NCI-H446 (cell line): ENCODE measurements at regions not wholly inside any gene's neighbourhood (a gene's known extent, or its start where the extent isn't known, plus 50 kb on each side); places are given as distances from the start of the nearest gene placed in this dataset.
"Not testable (repeated sequence)": the region's sequence is repeated elsewhere in the genome, so short reads cannot be mapped to it uniquely, and the experiment has no call there.

Source experiments
- DNase-seq, 2 experiments: peaks; one replicate each; lab custom pipeline; 2025; lab: John Stamatoyannopoulos, UW

DNA sequence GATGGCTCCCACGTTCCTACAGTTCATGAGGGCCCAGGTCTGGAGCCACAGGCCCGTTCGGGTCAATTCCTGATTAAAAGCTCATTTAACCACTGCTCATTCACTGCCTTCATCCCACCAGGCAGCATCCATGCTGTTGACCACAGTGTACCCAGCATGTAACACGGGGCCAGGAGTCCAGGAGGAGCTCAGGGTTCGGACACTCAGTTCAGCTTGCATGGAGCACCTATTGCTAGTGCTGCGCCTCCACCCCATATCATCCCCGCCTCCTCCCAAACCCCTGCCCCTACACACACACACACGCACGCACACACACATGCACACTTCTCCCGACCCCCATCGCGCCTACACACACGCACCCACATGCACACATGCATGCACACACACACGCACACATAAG is 72.9 kb upstream of the SNTG2 start:
- no peak for DNase-seq

DNA sequence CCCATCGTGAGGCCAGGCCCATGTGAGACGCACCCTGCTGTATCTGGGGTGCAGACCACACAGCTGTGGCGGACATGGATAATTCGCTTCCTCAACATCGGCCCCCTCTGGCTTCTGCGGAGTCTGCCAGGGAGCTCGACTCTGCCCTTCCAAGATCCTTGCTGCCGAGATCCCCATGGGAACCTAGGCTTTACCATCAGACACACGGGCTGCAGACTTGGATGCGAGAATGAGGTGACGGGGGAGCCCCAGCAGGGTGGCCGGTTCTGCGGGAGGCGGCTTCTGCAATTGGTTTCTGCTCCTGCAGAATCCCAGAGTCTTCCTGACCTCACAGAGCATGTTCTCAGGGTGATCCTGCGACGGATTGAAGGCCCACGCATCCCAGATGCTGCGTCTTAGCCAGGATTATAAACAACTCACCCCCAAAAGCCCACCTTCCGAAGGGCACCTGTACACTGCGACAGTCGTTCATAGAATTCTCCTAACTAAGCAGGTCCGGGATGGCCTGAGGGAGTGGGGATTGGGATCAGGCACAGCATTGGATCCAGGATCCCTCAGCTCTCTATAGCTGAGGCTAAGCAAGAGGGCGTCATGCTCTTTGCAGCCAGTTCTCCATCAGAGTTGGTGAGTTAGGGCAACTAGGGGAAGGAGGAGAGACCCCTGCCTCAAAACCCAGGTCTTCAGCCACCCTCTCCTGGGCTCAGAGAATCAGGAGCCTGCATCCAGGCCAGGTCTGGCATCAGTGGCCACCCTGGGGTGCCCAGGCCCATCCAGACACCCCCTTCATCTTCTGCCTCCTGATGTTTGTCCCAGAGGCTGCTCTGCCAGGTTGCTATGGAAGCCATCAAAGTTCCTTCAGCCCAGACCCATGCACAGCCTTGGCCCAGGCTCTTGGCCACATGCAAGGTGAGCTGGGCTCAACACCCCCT is 74.7 kb upstream of the SNTG2 start:
- no peak for DNase-seq

DNA sequence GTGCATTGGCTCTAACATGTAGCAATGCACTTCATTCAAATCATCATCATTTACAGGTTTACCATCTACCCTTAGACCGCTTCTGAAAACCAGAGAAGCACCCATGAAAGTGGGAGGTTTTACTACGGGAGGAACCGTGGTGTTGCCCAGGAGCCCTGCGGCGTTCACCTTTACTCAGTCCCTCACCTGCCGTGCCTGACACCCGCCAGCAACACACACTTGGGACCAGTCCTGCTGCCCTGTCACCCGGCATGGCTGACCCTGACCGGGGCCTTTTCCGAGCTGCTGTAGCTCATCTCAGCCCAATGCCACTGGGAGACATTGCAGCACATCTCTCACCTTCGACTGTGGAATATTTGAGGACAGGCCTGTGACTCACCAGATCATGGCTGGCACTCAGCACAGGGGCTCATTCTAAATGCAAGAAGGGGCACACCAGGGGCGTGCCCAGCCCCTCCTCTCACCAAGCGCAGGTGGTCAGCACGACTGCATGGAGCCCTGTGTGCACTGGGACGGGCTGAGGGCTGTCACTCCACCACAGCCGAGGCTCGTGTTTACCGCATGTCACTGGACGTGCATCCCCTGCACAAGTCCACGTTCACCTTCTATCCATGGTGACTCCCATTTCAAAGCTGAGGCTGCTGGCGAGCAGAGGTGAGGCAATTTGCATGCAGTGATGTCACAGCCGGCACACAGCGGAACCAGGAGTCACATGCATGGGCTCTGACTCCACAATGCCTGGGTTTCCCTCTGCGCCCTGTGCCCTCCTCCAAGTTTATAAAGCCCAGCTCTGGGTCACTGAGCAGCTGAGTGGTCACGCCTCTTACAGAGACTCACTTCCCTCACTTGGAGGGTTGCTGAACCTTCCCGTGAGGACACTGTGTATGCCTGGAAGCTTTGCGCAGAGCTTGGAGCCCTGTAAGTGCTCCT is 76.7 kb upstream of the SNTG2 start:
- no peak for DNase-seq

DNA sequence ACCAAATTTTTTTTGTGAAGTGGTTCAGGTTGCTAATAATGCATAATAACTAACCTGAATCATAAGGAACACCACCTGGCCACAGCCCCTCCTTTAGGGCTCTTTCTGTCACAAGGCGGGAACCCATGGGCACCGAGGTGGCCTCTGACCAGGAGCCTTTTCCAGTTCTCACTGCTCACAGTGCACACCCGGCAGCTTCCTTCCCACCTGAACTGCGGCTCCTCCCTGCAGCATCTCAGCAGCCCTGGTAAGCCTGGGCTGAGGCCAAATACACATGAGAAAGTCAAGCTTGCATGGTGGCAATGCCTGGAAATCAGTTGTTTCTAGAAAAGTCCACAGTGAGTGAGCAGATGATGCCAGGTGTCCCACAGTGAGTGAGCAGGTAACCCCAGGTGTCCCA is 77.6 kb upstream of the SNTG2 start:
- no peak for DNase-seq

DNA sequence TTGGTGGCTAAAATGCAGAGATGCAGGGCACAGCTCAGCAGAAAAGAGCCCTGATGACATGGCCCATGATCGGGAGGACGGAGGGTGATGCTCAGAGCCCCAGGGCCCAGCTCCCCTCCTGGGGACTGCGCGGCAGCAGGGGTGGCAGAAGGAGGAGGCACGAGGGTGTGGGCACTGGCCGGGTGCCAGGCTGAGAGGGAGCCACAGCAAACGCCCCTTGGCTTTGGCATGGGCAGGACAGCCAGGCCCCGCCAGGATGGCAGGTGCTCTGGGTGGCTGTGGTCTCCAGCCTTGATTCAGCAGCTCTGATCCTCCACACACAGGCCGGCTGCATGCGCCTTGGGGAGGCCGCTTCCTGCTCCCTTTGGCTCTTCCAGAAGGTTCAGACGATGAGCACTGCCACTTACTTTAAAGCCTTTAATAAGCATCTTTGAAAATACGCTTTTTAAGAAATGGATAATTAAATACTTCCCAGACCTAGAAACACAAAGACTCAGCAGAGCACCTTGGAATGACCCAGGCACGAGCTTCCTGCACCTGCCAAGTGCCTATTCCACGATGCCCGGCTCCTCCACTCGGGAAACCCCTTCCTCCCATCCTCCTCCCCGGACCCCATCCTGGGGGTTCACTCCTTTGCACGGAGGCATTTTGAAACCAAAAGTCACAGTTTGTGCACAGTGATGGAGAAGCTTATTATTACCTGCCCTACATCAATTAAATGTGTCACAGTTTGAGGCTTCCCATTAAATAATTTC is 78.5 kb upstream of the SNTG2 start:
- no peak for DNase-seq

DNA sequence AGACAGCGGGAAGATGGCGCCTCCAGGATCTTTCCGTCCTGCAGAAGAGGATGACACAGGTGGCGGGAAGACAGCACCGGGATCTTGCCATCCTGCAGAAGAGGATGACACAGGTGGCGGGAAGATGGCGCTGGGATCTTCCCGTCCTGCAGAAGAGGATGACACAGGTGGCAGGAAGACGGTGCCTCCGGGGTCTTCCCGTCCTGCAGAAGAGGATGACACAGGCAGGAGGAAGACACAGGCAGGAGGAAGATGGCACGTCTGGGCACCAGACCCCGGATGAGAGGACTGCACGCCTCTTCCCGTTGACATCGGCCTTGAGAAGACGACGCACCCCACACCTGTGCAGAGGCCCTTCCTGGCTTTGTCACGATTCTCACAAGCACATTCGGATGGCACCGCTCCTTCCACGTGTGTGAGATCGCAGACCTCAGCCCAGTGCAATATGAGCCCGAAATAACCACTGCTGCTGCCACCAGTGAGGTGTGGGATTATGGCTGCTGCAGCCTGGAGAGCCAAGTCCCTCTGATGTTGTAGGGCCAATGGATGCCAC is 79.4 kb upstream of the SNTG2 start:
- DNase-seq: no peak

DNA sequence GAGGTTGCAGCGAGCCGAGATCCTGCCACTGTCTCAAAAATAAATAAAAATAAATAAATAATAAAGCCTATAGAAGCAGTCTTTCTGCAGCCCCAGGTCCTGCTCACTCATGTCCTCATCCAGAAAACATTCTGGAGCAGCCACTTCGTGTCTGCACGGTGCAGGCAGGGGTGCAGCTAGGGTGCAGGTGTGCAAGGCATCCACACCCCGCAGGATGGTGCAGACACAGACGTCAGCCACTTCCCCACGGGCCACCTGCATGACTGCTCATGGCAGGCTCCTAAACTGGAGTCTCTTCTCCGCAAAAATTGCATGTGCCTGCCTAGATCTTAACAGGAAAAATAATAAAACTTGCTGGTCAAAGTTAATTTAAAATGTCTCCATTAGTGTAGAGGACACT is 80.2 kb upstream of the SNTG2 start:
- DNase-seq: no peak

DNA sequence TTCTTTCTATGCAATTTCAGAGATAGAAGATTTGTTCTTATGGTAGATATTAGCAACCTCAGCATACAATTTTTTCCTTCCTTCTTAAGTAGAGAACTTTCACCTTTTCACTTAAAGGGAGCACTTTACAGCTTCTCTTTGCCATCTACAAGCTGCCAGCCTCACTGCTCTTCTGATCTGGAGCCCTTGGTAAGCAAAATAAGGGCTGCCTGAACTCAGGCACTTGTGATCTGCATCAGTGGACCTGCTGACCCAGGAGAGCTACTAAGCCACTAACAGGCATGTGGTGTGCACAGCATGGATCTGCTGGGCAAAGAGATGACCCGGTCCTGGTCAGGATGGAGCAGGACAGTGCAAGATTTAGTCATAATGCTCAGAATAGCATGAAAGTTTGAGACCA is 80.8 kb upstream of the SNTG2 start:
- no peak for DNase-seq

DNA sequence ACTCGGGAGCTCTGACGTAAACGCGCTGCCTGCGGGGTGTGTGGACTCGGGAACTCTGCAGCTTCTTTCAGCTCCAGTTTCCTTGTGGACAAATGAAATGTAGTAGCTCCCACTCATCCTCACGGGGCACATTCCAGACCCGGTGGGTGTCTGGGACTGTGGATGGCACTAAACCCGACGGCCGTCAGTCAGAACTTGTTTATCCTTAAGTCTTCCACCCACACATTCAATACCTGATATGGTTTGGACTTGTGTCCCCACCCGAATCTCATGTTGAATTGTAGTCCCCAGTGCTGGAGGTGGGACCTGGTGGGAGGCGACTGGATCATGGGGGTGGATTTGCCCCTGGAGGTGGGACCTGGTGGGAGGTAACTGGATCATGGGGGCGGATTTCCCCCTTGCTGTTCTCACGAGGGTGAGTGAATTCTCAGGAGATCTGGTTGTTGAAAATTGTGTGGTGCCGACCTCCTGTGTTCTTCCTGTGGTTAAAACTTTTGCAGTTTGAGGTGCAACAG is 81.2 kb upstream of the SNTG2 start:
- DNase-seq: no peak

DNA sequence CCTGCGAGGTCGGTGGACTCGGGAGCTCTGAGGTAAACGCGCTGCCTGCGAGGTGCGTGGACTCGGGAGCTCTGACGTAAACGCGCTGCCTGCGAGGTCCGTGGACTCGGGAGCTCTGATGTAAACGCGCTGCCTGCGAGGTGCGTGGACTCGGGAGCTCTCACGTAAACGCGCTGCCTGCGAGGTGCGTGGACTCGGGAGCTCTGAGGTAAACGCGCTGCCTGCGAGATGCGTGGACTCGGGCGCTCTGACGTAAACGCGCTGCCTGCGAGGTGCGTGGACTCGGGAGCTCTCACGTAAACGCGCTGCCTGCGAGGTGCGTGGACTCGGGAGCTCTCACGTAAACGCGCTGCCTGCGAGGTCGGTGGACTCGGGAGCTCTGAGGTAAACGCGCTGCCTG is 81.8 kb upstream of the SNTG2 start:
- DNase-seq: not testable (repeated sequence)

DNA sequence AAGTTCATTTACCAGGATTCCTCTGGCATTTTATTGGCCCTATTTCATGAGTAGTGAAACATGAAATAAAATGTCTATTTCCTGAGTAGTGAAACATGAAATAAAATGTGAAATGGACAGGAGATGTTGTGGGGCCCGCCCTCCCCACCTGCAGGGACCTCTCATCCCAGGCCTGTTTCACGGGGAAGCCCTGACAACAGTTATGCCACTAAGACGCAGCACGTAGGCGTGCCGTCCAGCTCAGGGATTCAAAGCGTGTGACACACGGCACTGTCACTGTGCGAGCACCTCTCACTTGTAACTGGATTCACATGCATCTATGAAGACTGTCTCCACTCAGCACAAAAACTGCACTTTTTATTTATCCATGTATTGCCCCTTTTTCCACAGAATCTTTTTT is 83.4 kb upstream of the SNTG2 start:
- DNase-seq: no peak

DNA sequence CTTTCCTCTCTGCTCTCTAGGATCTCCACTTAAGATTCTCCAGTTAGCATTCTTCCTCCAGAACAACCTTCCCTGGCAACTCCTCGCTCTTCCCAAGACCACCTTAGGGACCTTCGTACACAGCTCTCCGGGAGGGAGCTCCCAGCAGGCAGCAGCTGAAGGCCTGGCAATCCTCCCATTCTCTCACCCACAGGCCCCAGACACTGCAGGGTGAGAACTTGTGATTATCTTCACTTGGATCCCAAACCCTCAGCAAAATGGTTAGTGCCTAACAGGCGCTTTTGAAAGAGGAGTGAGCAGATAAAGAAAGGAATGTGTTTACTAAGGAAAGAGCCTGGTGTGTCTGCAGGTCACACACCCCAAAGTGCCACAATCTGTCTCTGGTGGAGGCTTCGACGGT is 83.8 kb upstream of the SNTG2 start:
- DNase-seq: no peak

DNA sequence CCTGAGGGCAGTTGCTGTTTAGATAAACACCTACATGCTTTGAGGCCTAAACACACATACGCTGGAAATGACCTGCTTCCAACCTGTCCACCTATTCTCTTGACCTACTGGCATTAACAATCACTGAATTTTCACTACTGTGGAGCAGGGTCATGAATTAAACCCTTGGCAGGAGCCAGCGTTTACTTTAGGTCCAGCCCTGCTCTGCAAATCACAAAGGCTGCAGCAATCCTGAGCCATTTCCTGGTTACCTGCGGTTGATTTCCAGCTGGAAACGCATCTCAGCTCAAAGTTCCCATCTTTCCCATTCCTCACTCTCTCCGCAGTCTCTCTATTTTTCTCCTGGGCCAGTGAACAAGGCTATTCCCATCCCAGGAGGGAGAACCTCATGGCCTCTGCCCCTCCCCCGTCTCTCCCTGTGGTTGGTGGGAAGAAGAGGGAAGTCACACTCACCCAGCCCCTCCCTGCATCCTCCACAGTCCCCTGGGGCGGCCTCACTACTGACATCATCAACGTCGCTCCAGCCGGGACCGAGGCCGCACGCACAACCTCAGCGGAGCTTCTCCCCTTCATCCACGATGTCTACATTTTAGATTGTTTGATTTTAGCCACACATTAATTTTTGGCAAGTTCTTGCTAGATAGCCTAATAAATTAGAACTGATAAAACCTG is 84.5 kb upstream of the SNTG2 start:
- no peak for DNase-seq

DNA sequence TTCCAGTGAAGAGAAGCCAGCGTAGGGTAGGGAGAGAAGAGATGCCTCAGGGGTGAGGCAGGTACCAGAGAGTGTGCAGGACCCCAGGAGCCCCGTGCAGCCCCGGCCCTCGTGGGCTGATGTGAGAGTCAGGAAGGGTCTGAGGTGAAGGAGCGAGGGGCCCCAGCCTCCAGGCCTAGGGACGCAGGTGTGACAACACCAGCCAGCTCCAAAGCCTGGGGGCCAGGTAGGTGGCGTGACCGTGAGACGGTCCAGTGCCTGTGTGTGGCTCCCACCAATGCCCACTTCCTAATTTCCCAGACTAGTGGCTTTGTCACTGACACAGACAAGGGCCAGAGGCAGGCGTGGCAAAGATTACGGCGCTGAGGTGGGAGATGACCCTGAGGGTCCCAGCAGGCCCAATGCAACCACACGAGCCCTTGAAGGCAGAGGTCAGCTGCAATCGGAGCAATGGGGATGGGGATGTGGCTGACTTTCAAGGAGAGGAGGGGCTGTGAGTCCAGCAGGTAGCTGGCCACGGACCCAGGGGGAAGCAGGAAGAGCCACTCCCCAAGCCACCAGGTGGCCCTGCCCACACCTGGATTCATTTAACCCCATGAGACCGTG is 86.0 kb upstream of the SNTG2 start:
- DNase-seq: no peak

DNA sequence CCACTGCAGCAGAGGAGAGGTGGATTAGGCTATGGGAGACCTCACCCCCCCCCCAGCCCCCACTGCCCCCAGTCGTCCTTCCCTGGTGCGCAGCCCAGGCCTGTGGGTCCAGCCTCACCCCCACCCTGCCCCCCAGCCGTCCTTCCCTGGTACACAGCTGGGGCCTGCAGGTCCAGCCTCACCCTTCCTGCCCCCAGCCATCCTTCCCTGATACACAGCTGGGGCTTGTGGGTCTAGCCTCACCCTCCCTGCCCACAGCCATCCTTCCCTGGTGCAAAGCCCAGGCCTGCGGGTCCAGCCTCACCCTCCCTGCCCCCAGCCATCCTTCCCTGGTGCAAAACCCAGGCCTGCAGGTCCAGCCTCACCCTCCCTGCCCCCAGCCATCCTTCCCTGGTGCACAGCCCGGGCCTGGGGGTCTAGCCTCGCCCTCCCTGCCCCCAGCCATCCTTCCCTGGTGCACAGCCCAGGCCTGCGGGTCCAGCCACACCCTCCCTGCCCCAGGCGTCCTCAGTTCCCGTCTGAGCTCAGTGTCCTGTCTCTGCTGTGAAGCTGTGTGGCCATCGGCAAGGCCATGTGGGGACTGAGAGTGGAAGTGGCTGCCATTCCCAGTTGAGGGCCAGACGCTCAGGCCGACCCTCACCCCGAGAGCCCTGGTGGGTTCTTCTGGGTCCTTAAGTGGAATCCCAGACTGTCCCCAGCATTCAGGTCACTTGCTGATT is 86.8 kb upstream of the SNTG2 start:
- DNase-seq: no peak

DNA sequence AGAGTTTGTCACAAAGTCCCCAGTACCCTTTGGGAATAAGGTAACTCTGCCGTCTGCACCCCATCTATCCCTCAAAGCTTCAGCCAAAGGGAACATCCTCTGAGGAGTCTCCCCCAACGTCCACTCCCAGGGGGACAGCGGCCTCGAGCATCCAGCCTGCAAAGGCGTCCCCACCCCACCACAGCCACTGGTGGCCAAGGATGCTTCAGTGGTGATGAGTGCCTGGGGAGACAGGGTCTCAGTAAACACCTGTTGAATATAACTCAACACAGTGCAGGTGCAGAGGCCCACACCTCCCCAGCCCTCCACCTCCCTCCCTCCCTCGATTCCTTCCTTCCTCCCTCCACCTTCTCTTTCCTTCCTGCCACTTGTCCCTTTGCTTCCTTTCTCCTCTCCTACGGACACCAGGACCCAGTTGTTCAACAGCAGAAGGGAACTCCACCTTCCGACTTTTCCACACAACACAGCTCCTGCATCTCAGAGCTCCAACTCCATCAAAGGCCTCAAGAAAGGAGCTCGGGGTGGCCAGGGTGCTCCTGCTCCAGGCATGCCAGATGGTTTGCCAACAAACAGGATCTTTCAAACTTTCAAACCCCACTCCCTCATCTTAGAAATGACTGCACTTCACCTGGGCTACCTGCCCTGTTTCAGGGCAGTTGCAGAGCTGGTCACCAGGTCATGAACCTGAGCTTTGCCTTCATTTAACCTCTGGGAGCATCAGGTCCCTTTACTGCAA is 87.8 kb upstream of the SNTG2 start:
- no peak for DNase-seq

DNA sequence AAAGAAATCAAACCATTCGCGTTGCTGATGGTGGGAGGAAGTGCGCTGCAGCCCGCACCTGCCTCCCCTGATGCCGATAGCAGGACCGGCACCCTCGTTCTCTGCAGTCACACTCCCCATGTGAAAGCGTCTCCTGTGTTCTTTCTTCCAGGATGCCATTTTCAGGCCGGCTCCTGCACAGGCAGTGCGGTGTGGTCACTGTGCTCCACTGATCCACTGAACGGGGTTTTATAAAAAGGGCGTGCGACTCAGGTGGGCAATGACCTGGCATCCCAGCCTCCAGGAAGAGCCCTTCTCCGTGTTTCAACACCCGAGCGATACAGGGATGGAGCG is 88.3 kb upstream of the SNTG2 start:
- no peak for DNase-seq

DNA sequence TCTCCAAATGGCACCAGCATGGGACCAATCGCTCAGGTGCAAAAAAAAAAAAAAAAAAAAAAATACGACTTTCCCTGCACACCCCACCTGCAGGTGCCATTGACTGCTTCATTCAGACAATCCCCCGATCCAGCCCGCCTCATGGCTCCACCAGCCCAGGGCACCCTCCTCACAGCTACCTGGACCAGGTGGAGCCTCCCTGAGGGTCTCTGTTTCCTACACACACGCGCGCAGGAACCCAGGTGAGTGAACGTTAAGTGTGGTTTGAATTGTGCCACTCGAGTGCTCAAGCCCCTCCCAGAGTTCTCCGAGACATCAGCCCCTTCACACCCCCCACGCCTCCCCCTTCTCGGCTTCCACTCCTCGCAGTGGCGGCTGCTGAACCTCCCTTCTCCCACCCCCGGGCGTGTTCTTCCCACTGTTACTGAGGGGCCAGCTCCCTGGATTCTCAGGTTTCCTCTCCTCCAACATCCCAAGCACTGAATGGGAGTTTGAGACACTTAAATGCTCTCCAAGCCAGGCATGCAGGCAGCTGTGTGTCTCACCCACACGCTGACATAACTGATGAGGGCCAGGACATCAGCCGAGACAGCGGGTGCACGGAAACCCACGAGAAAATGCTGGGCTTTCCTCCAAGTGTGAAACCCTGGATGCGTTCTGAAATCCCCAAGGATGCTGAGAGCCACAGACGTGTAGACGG is 88.8 kb upstream of the SNTG2 start:
- no peak for DNase-seq
